GM12875 (cell line): ENCODE measurements at regions not wholly inside any gene's neighbourhood (a gene's known extent, or its start where the extent isn't known, plus 50 kb on each side); places are given as distances from the start of the nearest gene placed in this dataset.

ENCODE experiments used
- H3K4me3 ChIP-seq: one replicate; pipeline ENCODE4 v1.5.1; 2011; ENCODE audit warnings: low read depth, low read length, control low read depth
- CTCF ChIP-seq: IDR thresholded peaks from 2 replicates; pipeline ENCODE4 v1.5.1; 2011; ENCODE audit warnings: low read depth, mild to moderate bottlenecking, control low read depth, inconsistent platforms, low read length, moderate library complexity, borderline replicate concordance; ENCODE audit not compliant: insufficient read depth

- TF ChIP-seq CTCF, result no peak
- no peak overlapping the region for H3K4me3 ChIP-seq
Observed at GRCh38 chr4:123747016-123747415, 350.4 kb downstream of the SPRY1 start.

DNA sequence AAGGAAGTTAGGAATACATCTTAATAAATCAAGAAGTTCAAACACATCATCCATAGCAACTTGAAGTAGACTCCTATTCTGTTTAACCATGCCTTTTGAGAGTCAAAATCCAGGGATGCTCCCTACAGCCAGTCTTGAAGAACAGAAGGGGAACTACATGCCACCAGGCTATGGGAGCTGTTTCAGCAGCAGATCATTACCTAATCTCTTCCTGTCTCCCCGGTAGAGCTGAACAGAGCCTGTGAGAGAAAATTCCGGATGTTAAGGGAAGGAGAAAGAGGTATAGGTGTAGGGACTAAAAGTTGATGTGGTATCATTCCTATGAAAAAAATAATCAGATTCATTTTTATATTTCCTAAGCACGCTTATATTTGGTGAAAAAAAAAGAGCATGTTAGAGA, 352.2 kb downstream of the SPRY1 start:
- no peak for TF ChIP-seq CTCF
- no peak overlapping the region for H3K4me3 ChIP-seq

GRCh38 chr4:123749383-123749782, 352.8 kb downstream of the SPRY1 start:
- no peak overlapping the region for H3K4me3 ChIP-seq
- no peak for TF ChIP-seq CTCF

DNA sequence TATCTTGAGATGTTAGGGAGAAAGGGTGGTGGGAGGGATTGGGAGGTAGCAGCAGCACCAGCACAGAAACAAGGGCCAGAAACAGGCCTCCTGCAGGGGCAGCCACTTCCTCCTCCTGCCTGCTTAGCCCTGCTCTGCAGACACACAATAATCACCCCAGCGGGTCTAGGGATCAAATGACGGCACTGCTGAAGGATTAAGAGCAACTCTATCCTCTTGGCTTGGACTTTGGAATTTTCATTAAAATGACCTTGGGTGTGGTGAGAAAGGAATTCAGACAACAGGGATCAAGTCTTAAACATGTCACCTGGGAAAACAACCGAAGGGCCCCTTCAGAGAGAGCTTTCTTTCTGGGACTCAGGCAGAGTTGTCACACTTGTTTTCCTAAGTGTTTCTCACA, 353.4 kb downstream of the SPRY1 start:
- H3K4me3 ChIP-seq, result no peak overlapping the region
- no peak for TF ChIP-seq CTCF

- no peak for TF ChIP-seq CTCF
- H3K4me3 ChIP-seq, result no peak overlapping the region
Observed at GRCh38 chr4:123755655-123756054, 359.1 kb downstream of the SPRY1 start.

- no peak for TF ChIP-seq CTCF
- H3K4me3 ChIP-seq, result no peak overlapping the region
Observed at GRCh38 chr4:123767806-123768205, 371.2 kb downstream of the SPRY1 start.

DNA sequence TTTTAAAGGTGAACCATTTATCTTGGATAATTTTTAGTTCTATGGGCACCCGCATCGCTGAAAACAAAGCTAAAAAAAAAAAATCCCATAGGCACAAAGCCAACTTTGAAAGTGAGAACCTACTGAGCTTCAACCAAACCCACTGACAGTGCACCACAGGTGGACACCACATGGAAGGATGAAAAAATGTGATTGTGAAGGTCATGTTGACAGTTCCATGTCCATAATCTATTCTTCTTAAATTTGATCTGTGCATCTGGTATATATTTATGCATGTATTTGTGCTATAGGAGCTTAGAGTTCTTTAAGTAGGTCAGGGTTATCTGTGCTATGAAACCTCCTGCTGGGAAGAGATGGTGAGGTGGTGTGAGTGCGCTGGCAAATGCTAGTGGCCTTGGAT, 374.3 kb downstream of the SPRY1 start:
- no peak overlapping the region for H3K4me3 ChIP-seq
- no peak for TF ChIP-seq CTCF
